ENCODE measurements at regions not wholly inside any gene's neighbourhood (a gene's known extent, or its start where the extent isn't known, plus 50 kb on each side); places are given as distances from the start of the nearest gene placed in this dataset.

GRCh38 chr21:21730512-21730911 lies 732.3 kb downstream of the NCAM2 start:
- DNase-seq = no peak

- DNase-seq = no peak
Observed at GRCh38 chr21:21731626-21732025, 733.4 kb downstream of the NCAM2 start.

DNA sequence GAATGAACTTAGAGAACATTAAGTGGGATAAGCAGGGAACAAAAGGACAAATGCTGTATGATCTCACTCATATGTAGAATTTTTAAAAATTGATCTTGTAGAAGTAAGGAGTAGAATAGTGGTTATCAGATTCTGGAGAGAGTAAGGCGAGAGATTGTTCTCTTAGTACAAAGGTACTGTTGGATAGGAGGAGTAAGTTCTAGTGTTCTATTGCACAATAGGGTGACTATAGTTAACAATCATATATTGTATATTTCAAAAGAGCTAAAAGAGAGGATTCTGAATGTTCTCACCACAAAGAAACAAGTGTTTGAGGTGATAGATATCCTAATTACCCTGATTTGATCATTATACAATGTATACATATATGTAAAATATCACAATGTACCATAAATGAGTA lies 735.9 kb downstream of the NCAM2 start:
- DNase-seq = no peak

GRCh38 chr21:21737186-21737585 lies 739.0 kb downstream of the NCAM2 start:
- DNase-seq = no peak

DNA sequence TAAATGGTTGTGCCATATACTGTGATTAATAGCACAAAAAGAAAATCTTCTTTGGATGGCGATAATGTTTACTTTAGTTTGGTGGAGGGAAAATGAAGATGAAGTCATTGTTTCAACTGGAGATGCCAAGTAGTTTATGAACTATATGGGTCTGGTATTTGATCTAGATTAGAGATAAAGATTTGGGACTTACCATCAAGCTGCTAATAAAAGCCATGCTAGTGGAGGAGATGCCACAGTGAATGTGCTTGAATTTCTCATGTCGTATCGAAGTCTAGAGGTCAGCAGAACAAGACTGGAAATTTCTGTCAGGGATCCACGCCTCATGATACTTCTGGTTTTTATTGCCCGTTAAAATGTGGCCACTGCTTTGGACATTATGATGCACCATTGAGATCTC lies 742.0 kb downstream of the NCAM2 start:
- no peak for DNase-seq

- no peak for DNase-seq
Observed at GRCh38 chr21:21750124-21750825, 752.1 kb downstream of the NCAM2 start.

- no peak for DNase-seq
Observed at GRCh38 chr21:21751286-21751685, 753.1 kb downstream of the NCAM2 start.

- no peak for DNase-seq
Observed at GRCh38 chr21:21762855-21763254, 764.6 kb downstream of the NCAM2 start.

DNA sequence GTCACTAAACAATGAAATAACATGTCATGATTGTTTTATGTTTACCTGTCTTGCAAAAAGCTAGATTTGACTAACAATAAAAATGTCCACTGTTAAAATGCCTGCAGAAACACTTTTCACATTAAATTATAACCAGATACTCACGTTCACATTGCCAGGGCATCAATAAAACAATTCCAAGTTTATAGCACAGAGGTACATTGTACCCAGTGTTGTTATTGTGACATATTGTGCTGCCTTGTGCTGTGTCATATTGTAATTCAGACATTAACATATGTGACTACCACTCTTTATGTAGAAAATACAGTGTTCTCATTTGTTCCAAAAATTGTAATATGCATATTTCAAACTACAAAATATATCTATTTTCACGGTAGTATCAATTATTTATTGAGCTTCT lies 766.1 kb downstream of the NCAM2 start:
- no peak for DNase-seq

GRCh38 chr21:21767276-21767675 lies 769.1 kb downstream of the NCAM2 start:
- DNase-seq = no peak

GRCh38 chr21:21788591-21788990 lies 790.4 kb downstream of the NCAM2 start:
- DNase-seq = no peak

GRCh38 chr21:21801921-21802320 lies 803.7 kb downstream of the NCAM2 start:
- DNase-seq = no peak

DNA sequence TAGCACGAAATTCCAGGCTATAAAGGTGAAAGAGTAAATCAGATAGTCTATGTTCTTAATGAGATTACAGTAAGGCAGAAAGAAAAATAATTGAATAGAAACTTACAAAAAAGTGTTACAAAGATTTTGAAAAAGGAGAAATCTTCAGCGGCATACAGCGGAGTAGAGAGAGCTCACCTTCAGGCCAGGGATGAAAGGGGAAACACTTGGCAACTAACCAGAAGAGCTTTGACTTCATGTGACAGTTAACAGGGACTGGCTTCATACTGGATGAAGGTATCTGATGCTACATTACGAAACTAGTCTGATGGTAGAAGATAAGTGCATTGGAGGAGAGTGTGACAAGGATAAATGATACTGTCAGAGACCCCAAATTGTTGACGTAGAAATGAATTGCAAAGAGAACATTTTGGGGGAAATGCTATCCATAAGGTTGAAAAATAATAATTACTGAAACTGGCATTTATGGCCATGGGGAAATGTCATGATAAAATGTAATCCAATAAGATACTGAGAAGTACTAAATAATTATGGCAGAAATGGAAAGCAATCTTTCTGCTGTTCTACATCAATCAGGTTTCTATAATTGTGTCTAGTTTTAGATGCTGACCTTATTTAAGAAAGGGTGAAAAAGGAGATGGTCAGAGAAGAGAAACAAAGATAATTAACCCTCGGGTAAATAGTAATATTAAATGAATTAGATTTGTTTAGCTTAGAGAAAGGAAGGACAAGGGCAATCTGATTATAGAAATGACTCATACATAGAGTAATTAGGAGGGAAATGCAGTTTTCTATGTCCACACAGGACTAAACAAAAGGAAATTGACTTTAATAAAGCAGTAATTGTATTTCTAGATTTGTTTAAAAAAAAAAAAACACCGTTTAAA lies 808.7 kb downstream of the NCAM2 start:
- DNase-seq = no peak

GRCh38 chr21:21807598-21807903 lies 809.3 kb downstream of the NCAM2 start:
- DNase-seq = no peak

- no peak for DNase-seq
Observed at GRCh38 chr21:21813289-21813688, 815.1 kb downstream of the NCAM2 start.

- no peak for DNase-seq
Observed at GRCh38 chr21:21813934-21814333, 815.7 kb downstream of the NCAM2 start.

GRCh38 chr21:21816778-21817177 lies 818.6 kb downstream of the NCAM2 start:
- no peak for DNase-seq

- DNase-seq = no peak
Observed at GRCh38 chr21:21818898-21819297, 820.7 kb downstream of the NCAM2 start.

- no peak for DNase-seq
Observed at GRCh38 chr21:21828130-21828529, 829.9 kb downstream of the NCAM2 start.

- DNase-seq = no peak
Observed at GRCh38 chr21:21831036-21831435, 832.8 kb downstream of the NCAM2 start.

DNA sequence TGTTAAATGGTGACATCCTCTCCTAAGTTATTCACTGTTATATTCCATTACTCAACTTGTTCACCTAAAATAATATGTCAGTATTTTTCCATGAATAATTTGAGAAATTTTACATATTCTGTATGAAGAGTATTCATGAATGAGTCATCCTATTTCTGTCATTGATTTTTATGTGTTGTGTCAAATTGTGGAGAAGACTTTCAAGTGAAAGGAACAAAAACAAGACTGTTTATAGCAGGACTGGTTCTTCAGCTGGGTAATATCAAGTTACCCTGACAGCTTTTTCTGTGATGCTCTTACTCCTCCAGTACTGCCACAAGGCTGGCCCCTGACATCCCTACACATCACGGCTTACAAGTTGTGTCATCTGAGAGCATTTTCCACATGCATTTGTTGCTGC lies 847.7 kb downstream of the NCAM2 start:
- no peak for DNase-seq

DNA sequence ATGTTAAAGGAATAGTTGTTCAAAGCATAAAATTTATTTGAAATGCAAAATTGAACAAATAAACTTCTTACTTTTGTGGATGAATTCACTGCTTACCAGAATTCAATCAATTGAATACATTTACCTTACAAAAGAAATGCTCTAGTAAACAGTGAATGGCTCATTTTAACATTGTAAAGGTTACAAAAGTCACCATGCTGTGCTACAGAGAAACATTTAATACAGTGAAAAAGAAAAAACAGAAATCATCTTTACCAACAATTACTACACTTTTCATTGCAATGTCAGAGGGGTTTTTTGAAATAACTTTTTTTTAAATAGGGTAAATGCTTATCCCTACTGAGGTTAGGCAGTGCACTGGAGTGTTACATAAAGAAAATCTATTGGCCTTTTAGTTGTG lies 853.0 kb downstream of the NCAM2 start:
- DNase-seq = no peak

- DNase-seq = no peak
Observed at GRCh38 chr21:21851657-21852056, 853.4 kb downstream of the NCAM2 start.

- DNase-seq = no peak
Observed at GRCh38 chr21:21858502-21859334, 860.5 kb downstream of the NCAM2 start.
